ENCODE measurements at regions not wholly inside any gene's neighbourhood (a gene's known extent, or its start where the extent isn't known, plus 50 kb on each side); places are given as distances from the start of the nearest gene placed in this dataset.

DNA sequence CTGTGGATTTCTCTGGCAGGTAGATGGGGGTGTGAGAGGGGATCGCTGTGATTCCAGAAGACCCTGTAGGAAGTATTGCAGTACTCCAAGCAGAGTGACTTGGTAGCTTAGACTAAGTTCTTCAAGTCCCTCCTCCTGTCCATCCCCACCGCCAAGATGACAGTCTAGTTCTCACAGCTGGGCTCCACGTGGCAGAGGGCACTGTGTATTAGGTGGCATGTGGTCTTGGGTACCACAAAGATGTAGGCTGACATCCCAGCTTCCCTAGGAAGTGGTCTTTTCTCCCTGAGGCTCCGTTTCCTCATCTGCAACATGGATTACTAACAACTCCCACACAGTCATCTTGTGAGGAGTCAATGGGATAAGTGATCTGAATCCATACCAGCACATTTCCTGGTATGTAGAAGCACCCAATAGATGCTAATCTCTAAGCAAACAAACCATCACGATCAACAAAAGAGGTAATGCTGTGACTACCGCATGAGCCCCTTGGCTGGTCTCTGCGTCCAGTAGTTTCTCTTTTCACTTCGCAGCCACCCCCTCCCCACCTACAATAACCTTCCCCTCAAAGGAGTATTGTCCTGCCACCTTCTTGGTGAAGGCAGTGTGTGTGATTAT, 349.1 kb upstream of the EEF2KMT start:
- TF ChIP-seq POLR2A (IDR thresholded peaks at IDR 0.05), result no peak
- no peak for TF ChIP-seq POLR2AphosphoS5 (IDR thresholded peaks at IDR 0.05)
- TF ChIP-seq, protein P1, sequence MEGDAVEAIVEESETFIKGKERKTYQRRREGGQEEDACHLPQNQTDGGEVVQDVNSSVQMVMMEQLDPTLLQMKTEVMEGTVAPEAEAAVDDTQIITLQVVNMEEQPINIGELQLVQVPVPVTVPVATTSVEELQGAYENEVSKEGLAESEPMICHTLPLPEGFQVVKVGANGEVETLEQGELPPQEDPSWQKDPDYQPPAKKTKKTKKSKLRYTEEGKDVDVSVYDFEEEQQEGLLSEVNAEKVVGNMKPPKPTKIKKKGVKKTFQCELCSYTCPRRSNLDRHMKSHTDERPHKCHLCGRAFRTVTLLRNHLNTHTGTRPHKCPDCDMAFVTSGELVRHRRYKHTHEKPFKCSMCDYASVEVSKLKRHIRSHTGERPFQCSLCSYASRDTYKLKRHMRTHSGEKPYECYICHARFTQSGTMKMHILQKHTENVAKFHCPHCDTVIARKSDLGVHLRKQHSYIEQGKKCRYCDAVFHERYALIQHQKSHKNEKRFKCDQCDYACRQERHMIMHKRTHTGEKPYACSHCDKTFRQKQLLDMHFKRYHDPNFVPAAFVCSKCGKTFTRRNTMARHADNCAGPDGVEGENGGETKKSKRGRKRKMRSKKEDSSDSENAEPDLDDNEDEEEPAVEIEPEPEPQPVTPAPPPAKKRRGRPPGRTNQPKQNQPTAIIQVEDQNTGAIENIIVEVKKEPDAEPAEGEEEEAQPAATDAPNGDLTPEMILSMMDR (IDR thresholded peaks at IDR 0.05), result no peak

Data from breast epithelium (tissue), 3 donors.